ENCODE measurements at regions not wholly inside any gene's neighbourhood (a gene's known extent, or its start where the extent isn't known, plus 50 kb on each side); places are given as distances from the start of the nearest gene placed in this dataset.

GRCh38 chr2:14355102-14355501 is 277.4 kb upstream of the LRATD1 start:
- Histone ChIP-seq H3K4me1 (no peaks in the 10 kb centered on the region), H3K27me3 (ENCODE audit: low read depth) (no peaks in the 10 kb centered on the region), H3K36me3 (no peaks in the 10 kb centered on the region), H3K27ac (no peak overlapping the region), H3K4me3 (no peak overlapping the region), H3K9me3 (no peaks in the 10 kb centered on the region)
- DNase-seq (no peak), ATAC-seq (no peak)
- no peak for TF ChIP-seq CTCF (IDR thresholded peaks at IDR 0.05)
- intact Hi-C loops (cut with DNase I), result no loop called here

- no peak overlapping the region for H3K4me3 ChIP-seq
- intact Hi-C loops (cut with DNase I), result no loop called here
- DNase-seq, result no peak
Measured at GRCh38 chr2:14358339-14358738, 274.2 kb upstream of the LRATD1 start.

GRCh38 chr2:14358774-14359173 is 273.7 kb upstream of the LRATD1 start:
- no peaks in the 10 kb centered on the region for H3K4me1 ChIP-seq
- intact Hi-C loops (cut with DNase I), result no loop called here
- ATAC-seq, result no peak
- TF ChIP-seq CTCF (IDR thresholded peaks at IDR 0.05), result no peak
- no peak overlapping the region for H3K4me3 ChIP-seq
- no peak overlapping the region for H3K27ac ChIP-seq
- no peaks in the 10 kb centered on the region for H3K27me3 ChIP-seq (ENCODE audit: low read depth)
- DNase-seq, result no peak
- H3K36me3 ChIP-seq, result no peaks in the 10 kb centered on the region
- H3K9me3 ChIP-seq, result no peaks in the 10 kb centered on the region

More at GRCh38 chr2:14358339-14358738, 274.2 kb upstream of the LRATD1 start:
- Histone ChIP-seq H3K27me3 (ENCODE audit: low read depth) (no peaks in the 10 kb centered on the region), H3K9me3 (no peaks in the 10 kb centered on the region), H3K4me1 (no peaks in the 10 kb centered on the region), H3K27ac (no peak overlapping the region), H3K36me3 (no peaks in the 10 kb centered on the region)
- ATAC-seq, result no peak
- TF ChIP-seq CTCF (IDR thresholded peaks at IDR 0.05), result no peak

- intact Hi-C loops (cut with DNase I), result no loop called here
- TF ChIP-seq CTCF (IDR thresholded peaks at IDR 0.05), result no peak
- Histone ChIP-seq H3K36me3 (no peaks in the 10 kb centered on the region), H3K4me3 (no peak overlapping the region), H3K4me1 (no peaks in the 10 kb centered on the region), H3K27ac (no peak overlapping the region), H3K27me3 (ENCODE audit: low read depth) (no peaks in the 10 kb centered on the region), H3K9me3 (no peaks in the 10 kb centered on the region)
- DNase-seq (no peak), ATAC-seq (no peak)
Measured at GRCh38 chr2:14363137-14363536, 269.4 kb upstream of the LRATD1 start.

- ATAC-seq, result no peak
Measured at GRCh38 chr2:14363976-14364375, 268.5 kb upstream of the LRATD1 start.

More at GRCh38 chr2:14363976-14364375, 268.5 kb upstream of the LRATD1 start:
- H3K9me3 ChIP-seq, result no peaks in the 10 kb centered on the region
- intact Hi-C loops (cut with DNase I), result no loop called here
- H3K4me1 ChIP-seq, result no peaks in the 10 kb centered on the region
- DNase-seq, result no peak
- no peak for TF ChIP-seq CTCF (IDR thresholded peaks at IDR 0.05)
- H3K27ac ChIP-seq, result no peak overlapping the region
- no peak overlapping the region for H3K4me3 ChIP-seq
- H3K27me3 ChIP-seq (ENCODE audit: low read depth), result no peaks in the 10 kb centered on the region
- no peaks in the 10 kb centered on the region for H3K36me3 ChIP-seq

Data from lower lobe of right lung (tissue), 2 donors.